H9 (cell line): ENCODE measurements at regions not wholly inside any gene's neighbourhood (a gene's known extent, or its start where the extent isn't known, plus 50 kb on each side); places are given as distances from the start of the nearest gene placed in this dataset.

Source experiments
- DNase-seq: peaks from one replicate; pipeline ENCODE4 v3.0.0-alpha.2; 2017
- H2AFZ ChIP-seq: one replicate; pipeline ENCODE4 v1.6.1; 2013; ENCODE audit warnings: mild to moderate bottlenecking, low read length, control low read depth, moderate library complexity
- H2AK5ac ChIP-seq: 2 replicates; pipeline ENCODE4 v1.6.1; 2013; ENCODE audit warnings: low read length, control low read depth, mixed read lengths; ENCODE audit not compliant: insufficient read length
- H2BK120ac ChIP-seq: one replicate; pipeline ENCODE4 v1.6.1; 2013; ENCODE audit warnings: low read depth, mild to moderate bottlenecking, low read length, control low read depth, inconsistent platforms; ENCODE audit not compliant: poor library complexity, severe bottlenecking
- H2BK12ac ChIP-seq: 2 replicates; pipeline ENCODE4 v1.6.1; 2013; ENCODE audit warnings: low read length, control low read depth, mixed read lengths, low read depth; ENCODE audit not compliant: insufficient read length
- H2BK15ac ChIP-seq: 2 replicates; pipeline ENCODE4 v1.6.1; 2013; ENCODE audit warnings: low read depth, low read length, control low read depth
- H2BK20ac ChIP-seq: one replicate; pipeline ENCODE4 v1.6.1; 2013; ENCODE audit warnings: low read depth, mild to moderate bottlenecking, low read length, control low read depth, inconsistent platforms; ENCODE audit not compliant: poor library complexity, severe bottlenecking
- H2BK5ac ChIP-seq: 2 replicates; pipeline ENCODE4 v1.6.1; 2013; ENCODE audit warnings: low read length, control low read depth, mixed read lengths; ENCODE audit not compliant: insufficient read length
- H3K14ac ChIP-seq: 2 replicates; pipeline ENCODE4 v1.6.1; 2013; ENCODE audit warnings: low read length, control low read depth; ENCODE audit not compliant: insufficient read depth
- H3K18ac ChIP-seq: 2 replicates; pipeline ENCODE4 v1.6.1; 2013; ENCODE audit warnings: low read depth, mild to moderate bottlenecking, mixed read lengths, low read length, control low read depth; ENCODE audit not compliant: insufficient read length
- H3K23ac ChIP-seq: 2 replicates; pipeline ENCODE4 v1.6.1; 2013; ENCODE audit warnings: low read length, control low read depth, mixed read lengths, low read depth; ENCODE audit not compliant: insufficient read length
- H3K23me2 ChIP-seq: 2 replicates; pipeline ENCODE4 v1.6.1; 2013; ENCODE audit warnings: low read depth, mild to moderate bottlenecking, mixed read lengths, low read length, control low read depth; ENCODE audit not compliant: insufficient read length, poor library complexity, severe bottlenecking
- H3K27ac ChIP-seq: 2 replicates; pipeline ENCODE4 v1.5.1; 2013; ENCODE audit warnings: low read length, control low read depth, mixed read lengths, low read depth; ENCODE audit not compliant: insufficient read length
- H3K27me3 ChIP-seq: 2 replicates; pipeline ENCODE4 v1.6.1; 2013; ENCODE audit warnings: low read length, control low read depth, inconsistent platforms; ENCODE audit not compliant: insufficient read depth
- H3K4ac ChIP-seq: 2 replicates; pipeline ENCODE4 v1.6.1; 2013; ENCODE audit warnings: low read depth, mild to moderate bottlenecking, control low read depth, inconsistent platforms, low read length, moderate library complexity
- H3K4me1 ChIP-seq: 2 replicates; pipeline ENCODE4 v1.6.1; 2013; ENCODE audit warnings: low read length, control low read depth, inconsistent platforms; ENCODE audit not compliant: insufficient read depth
- H3K4me2 ChIP-seq: 2 replicates; pipeline ENCODE4 v1.6.1; 2013; ENCODE audit warnings: low read length, control low read depth, mixed read lengths; ENCODE audit not compliant: insufficient read length, insufficient read depth
- H3K56ac ChIP-seq: 2 replicates; pipeline ENCODE4 v1.6.1; 2013; ENCODE audit warnings: low read depth, mild to moderate bottlenecking, mixed read lengths, low read length, control low read depth; ENCODE audit not compliant: insufficient read length
- H3K79me1 ChIP-seq: 2 replicates; pipeline ENCODE4 v1.6.1; 2013; ENCODE audit warnings: low read depth, mild to moderate bottlenecking, moderate library complexity, low read length, control low read depth, inconsistent platforms; ENCODE audit not compliant: insufficient read depth, poor library complexity, severe bottlenecking
- H3K79me2 ChIP-seq: 2 replicates; pipeline ENCODE4 v1.6.1; 2013; ENCODE audit warnings: low read length, control low read depth, inconsistent platforms; ENCODE audit not compliant: insufficient read depth
- H3K9ac ChIP-seq: 2 replicates; pipeline ENCODE4 v1.6.1; 2013; ENCODE audit warnings: low read length, control low read depth, mixed read lengths; ENCODE audit not compliant: insufficient read length; ENCODE audit errors: extremely low read depth
- H3K9me3 ChIP-seq: one replicate; pipeline ENCODE4 v1.6.1; 2013; ENCODE audit warnings: low read depth, low read length, inconsistent platforms; ENCODE audit not compliant: control insufficient read depth
- H3T11ph ChIP-seq: one replicate; pipeline ENCODE4 v1.6.1; 2013; ENCODE audit warnings: mild to moderate bottlenecking, low read length, control low read depth, inconsistent platforms
- H4K20me1 ChIP-seq: one replicate; pipeline ENCODE4 v1.6.1; 2013; ENCODE audit not compliant: control insufficient read depth, insufficient read length, insufficient read depth
- H4K5ac ChIP-seq: 2 replicates; pipeline ENCODE4 v1.6.1; 2013; ENCODE audit warnings: low read depth, mild to moderate bottlenecking, mixed read lengths, low read length, control low read depth; ENCODE audit not compliant: insufficient read length
- H4K8ac ChIP-seq: replicated peaks from 2 replicates; pipeline ENCODE4 v1.6.1; 2013; ENCODE audit warnings: low read length, control low read depth, mixed read lengths, low read depth; ENCODE audit not compliant: insufficient read length
- H4K91ac ChIP-seq: 2 replicates; pipeline ENCODE4 v1.6.1; 2013; ENCODE audit warnings: low read depth, mild to moderate bottlenecking, moderate library complexity, mixed read lengths, low read length, control low read depth; ENCODE audit not compliant: insufficient read length
- H3K27ac Mint-ChIP-seq, 3 experiments: 2 replicates in 2 of 3; 3 replicates in 1 of 3; pipeline ENCODE4 v1.8.0; 2020 to 2021; ENCODE audit warnings: mixed read lengths in 3 of 3, mild to moderate bottlenecking in 1 of 3, moderate library complexity in 1 of 3
- H3K27me3 Mint-ChIP-seq: 2 replicates; pipeline ENCODE4 v1.8.0; 2021; ENCODE audit warnings: low read depth, mild to moderate bottlenecking, moderate library complexity, mixed read lengths
- H3K36me3 Mint-ChIP-seq, 3 experiments: 2 replicates in 2 of 3; 3 replicates in 1 of 3; pipeline ENCODE4 v1.8.0; 2020 to 2021; ENCODE audit warnings: low read depth in 3 of 3, mixed read lengths in 3 of 3; ENCODE audit not compliant: insufficient read depth in 1 of 3
- H3K4me1 Mint-ChIP-seq, 2 experiments: 2 replicates each; pipeline ENCODE4 v1.8.0; 2020; ENCODE audit warnings: mixed read lengths in 2 of 2
- H3K4me3 Mint-ChIP-seq, 2 experiments: 2 replicates in 1 of 2; 3 replicates in 1 of 2; pipeline ENCODE4 v1.8.0; 2020 to 2021; ENCODE audit warnings: mild to moderate bottlenecking in 2 of 2, mixed read lengths in 2 of 2, moderate library complexity in 1 of 2
- H3K9me3 Mint-ChIP-seq, 2 experiments: 2 replicates in 1 of 2; 3 replicates in 1 of 2; pipeline ENCODE4 v1.8.0; 2020; ENCODE audit warnings: mild to moderate bottlenecking in 2 of 2, mixed read lengths in 2 of 2, moderate library complexity in 1 of 2
- CTCF ChIP-seq: fragments of 200-600 bp; sonication (generic); conservative IDR thresholded peaks from 3 replicates; pipeline ENCODE4 v1.8.0; 2021; ENCODE audit warnings: antibody characterized with exemption, mild to moderate bottlenecking
- WGBS: extraction: QIAGEN DNeasy Blood & Tissue Kit; methylation state at CpG from one replicate; pipeline ENCODE4 v1.1.7; 2013; ENCODE audit warnings: missing lambda C conversion rate, low lambda C conversion rate, mixed read lengths; ENCODE audit not compliant: insufficient read length; ENCODE audit errors: extremely low coverage; 5-methylcytosine and 5-hydroxymethylcytosine counted together

GRCh38 chr1:168370586-168370985, 89.9 kb downstream of the TBX19 start:
- no peak for TF ChIP-seq CTCF
- Histone ChIP-seq H4K20me1 (no peaks in the 10 kb centered on the region), H3K79me2 (no peaks in the 10 kb centered on the region), H3K9ac (no peak overlapping the region), H3K18ac (no peak overlapping the region), H3K23ac (no peak overlapping the region), H3K79me1 (no peaks in the 10 kb centered on the region), H3K4me2 (no peak overlapping the region), H3K9me3 (no peaks in the 10 kb centered on the region), H2BK15ac (no peak overlapping the region), H3K14ac (no peak overlapping the region), H3K4me1 (no peaks in the 10 kb centered on the region), H2BK12ac (no peak overlapping the region), H3K4ac (no peak overlapping the region), H2BK20ac (no peak overlapping the region), H2BK5ac (no peak overlapping the region), H2BK120ac (no peak overlapping the region), H4K8ac (no peak overlapping the region), H2AK5ac (no peak overlapping the region), H4K91ac (no peak overlapping the region), H4K5ac (no peak overlapping the region), H3T11ph (no peak overlapping the region), H3K27me3 (no peaks in the 10 kb centered on the region), H2AFZ (no peak overlapping the region), H3K56ac (no peak overlapping the region), H3K27ac (no peak overlapping the region), H3K23me2 (no peaks in the 10 kb centered on the region)
- no CpG with 5 or more reads among the region's 3 CpGs for WGBS
- H3K9me3 Mint-ChIP-seq, result no peaks in the 10 kb centered on the region
- H3K4me1 Mint-ChIP-seq, result 0 out of 4 replicates have a peak, but pooled peaks cover 0 to 2% of the 10 kb centered on the region in 2 experiments
- H3K36me3 Mint-ChIP-seq, result no peaks in the 10 kb centered on the region
- no peak overlapping the region for H3K27ac Mint-ChIP-seq
- H3K27me3 Mint-ChIP-seq, result peaks cover 1% of the 10 kb centered on the region
- no peak for DNase-seq
- no peak overlapping the region for H3K4me3 Mint-ChIP-seq
